GM19395 (cell line): ENCODE measurements at regions not wholly inside any gene's neighbourhood (a gene's known extent, or its start where the extent isn't known, plus 50 kb on each side); places are given as distances from the start of the nearest gene placed in this dataset.
"Not testable (repeated sequence)": the region's sequence is repeated elsewhere in the genome, so short reads cannot be mapped to it uniquely, and the experiment has no call there.

Experiments used
- ATAC-seq: cut with Tn5 transposase; IDR thresholded peaks from one replicate; pipeline ENCODE4 v1.9.1; 2021; ENCODE audit warnings: mild to moderate bottlenecking, moderate library complexity; ENCODE audit not compliant: unreplicated experiment

GRCh38 chr21:28431527-28432200 is 561.0 kb downstream of the LTN1 start:
- no peak for ATAC-seq

- no peak for ATAC-seq
Observed at GRCh38 chr21:28431022-28431421, 561.7 kb downstream of the LTN1 start.

DNA sequence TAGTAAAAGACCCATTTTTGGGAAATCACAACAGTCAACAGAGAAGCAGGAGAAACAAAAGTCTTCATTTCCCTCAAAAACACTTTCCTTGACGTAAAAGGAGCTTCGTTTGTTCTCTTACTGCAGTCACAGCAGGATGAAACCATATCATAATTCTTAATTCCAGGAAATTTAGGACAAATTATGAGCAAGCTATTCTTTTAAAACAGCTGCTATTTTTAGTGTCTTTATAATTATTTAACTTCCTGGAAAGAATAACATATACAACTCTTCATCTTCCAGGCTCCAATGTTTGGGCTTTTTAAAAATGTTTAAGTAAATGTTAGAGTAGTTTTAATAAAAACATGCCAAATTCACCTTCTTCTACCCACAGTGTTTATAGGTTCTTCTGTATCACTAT is 563.5 kb downstream of the LTN1 start:
- no peak for ATAC-seq

DNA sequence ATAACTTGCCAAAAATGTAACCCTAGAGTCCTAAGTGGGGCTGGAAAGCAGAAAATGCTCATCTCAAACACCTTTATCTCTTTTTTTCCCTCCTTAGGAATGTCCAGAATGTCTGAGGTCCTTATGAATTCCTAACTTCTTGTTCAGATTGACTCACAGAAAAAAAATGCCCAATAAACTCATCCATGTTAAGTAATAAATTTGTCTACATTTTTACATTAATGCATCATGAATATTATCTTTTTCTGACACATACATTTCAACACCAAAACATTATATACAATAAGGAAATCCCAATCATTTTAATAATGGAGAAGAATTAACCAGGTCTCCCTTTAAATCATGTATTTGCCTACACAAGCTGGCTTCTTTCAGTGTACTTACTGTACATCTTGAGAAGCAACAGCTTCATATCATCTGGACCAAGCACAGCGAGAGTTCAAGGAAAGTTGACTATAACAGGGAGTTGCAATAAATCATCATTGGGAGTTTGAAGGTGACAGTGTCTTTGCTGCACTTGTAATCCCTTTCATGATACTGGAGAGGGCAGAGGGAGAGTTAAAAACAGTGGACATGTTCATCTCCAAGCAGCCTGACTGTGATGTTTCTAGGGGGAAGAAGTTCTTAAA is 565.2 kb downstream of the LTN1 start:
- no peak for ATAC-seq

GRCh38 chr21:28426545-28426944 is 566.1 kb downstream of the LTN1 start:
- no peak for ATAC-seq

DNA sequence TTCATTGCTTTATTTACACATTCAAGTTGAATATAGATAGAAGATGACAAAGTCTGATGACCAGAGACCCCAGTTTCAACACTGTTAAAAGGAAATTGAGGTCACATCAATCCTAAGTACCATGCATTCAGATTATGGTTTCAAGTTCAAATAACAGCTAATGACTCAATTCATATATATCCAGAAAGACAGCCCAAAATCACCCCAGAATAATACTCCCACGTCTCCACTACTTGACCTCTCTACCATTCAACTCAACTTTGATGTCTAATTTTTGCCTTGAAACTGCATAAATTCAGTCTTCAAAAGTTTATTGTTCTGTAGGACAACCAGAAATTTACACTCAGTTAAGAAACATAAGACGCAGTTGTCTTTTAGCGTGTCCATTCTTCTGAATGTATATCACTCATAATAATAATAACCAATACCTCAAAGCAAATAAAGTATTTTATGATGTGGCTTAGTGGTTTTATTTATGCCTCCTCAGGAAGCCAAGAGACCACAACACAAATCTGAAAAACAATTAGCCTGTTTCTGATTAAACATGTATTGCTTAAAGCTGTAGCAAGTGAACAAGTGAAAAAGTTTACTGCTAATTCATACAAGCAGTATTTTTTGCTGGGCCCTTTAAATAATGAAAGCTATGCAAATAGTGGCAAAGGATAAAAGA is 569.0 kb downstream of the LTN1 start:
- no peak for ATAC-seq

DNA sequence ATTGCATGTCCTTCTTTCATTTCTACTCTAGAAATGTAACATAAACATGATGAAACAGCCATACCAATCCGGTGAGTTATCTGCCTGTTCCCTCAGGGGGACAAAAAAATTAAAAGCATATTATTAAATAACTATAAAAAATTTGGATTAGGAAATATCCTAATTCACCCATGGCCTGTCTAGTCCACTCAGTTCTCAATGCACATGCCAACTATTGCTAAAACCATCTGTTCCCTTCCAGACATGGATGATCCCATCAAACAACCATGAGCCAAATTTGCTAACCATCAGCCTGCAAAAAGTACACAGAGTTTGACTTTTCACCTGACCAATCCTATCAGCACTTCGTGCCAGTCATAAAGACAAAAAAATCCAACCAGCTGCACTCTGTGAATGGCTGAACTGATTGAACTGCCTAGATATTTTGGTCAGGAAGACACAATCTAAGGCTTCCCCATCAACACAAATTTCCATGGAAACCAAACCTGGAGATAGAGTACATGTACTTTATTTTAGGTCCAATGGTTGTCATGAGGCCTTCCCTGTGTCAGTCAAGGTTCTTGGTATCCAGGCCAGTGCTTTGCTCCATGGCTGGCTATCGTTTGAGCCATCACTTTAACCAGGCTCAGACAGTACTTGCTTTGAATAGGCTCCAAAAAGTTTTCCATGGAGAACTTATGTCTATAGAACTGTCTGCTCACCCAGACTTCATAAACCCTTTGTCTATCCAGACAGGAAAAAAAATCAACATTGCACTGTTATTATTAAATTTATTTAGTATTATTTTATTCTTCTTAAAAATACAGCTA is 570.8 kb downstream of the LTN1 start:
- no peak for ATAC-seq

GRCh38 chr21:28419811-28420210 is 572.9 kb downstream of the LTN1 start:
- no peak for ATAC-seq

DNA sequence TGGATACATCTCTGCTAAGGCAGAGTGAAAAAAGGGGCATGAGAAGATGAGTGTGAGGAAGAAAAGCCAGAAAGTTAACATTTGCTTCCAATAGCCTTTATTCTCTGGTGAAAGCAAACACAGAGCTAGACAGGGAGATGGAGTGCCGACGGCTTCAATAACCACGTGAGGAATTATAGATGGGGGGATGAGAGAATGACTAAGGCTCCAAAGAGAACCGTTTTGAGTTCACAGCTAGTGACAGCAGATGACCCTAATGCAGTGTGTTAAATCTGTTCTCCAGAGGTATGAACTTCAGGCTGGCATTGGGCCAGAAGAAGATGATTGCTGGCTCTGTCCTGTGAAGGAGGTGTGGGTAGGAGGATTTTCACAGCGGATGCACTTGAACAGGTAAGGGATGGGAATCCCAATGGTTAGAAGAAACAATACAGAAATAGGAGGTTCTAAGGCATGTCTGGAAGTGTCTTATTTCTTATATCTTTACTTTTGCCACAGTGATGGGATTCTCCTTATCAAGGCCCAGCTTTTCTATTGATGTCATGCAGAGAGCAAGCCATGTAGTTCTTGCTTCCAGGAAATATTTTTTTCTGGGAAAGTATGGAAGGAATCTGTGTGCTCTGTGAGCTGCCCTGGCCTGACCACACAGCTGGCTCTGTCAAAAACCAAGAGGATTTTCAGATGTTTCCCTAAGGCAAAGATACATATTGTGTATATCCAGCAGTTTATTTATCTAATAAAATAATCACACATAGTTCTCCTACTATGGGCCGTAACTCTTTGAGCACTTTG is 573.8 kb downstream of the LTN1 start:
- ATAC-seq = no peak

DNA sequence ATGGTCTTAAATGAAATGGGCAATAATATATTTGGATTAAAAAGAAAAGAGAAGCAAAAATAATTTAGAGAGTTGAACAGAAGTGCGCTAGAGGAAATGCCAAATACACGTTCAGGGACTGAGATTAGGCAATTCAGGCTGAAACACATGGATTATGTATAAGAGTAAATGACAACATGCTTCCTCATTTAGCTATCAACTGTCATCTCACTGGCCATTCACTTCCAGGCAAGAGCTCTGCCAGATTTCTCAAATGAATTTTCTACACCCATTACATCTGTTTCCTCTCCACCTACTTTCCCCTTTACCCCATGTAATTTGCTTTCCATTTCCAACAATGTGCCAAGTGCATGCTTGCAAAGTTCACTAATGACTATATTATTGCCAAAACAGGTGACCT is 582.4 kb downstream of the LTN1 start:
- no peak for ATAC-seq

- ATAC-seq = no peak
Observed at GRCh38 chr21:28402616-28402989, 590.1 kb downstream of the LTN1 start.

GRCh38 chr21:28397040-28397439 is 595.6 kb downstream of the LTN1 start:
- no peak for ATAC-seq

GRCh38 chr21:28396421-28396820 is 596.3 kb downstream of the LTN1 start:
- ATAC-seq = no peak

DNA sequence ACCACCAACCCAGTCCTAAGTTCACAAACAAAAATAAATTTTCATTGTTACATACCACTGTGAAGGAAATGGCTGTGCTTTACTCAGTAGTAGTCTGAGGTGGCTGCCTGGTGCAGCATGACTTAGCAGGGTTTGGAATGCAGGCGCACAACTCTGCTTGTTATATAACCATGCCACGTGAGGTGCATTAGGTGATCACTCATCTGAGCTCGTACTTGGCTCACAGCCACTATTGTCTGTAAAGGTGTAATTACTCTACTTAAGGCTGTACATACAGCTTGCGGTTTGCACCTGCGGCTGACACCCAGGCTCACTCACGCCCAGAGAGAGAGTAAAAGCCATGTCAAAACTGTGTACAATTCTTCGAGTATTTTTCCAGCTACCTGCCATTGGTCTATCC is 599.4 kb downstream of the LTN1 start:
- ATAC-seq = no peak

GRCh38 chr21:28391938-28392849 is 600.5 kb downstream of the LTN1 start:
- no peak for ATAC-seq

GRCh38 chr21:28387220-28387619 is 605.5 kb downstream of the LTN1 start:
- ATAC-seq = no peak

DNA sequence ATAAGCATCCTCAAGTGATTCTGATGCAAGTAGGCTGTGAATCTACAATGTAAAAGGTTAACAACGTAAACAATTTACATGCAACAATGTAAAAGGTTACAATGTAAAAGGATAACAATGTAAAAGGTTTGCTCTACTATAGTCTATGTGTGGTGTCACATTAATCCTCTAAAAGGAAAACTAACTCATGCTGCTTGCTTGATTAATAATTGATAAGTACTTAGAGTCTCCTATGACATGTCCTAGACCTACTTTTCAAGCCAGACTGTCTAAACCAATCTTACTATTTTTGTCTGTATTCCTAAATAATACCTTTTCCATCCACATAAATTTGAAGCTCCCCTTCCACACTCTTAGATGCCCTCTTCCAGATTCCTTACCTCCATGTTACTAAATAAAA is 606.8 kb downstream of the LTN1 start:
- no peak for ATAC-seq

GRCh38 chr21:28381000-28381745 is 611.5 kb downstream of the LTN1 start:
- not testable (repeated sequence) for ATAC-seq

DNA sequence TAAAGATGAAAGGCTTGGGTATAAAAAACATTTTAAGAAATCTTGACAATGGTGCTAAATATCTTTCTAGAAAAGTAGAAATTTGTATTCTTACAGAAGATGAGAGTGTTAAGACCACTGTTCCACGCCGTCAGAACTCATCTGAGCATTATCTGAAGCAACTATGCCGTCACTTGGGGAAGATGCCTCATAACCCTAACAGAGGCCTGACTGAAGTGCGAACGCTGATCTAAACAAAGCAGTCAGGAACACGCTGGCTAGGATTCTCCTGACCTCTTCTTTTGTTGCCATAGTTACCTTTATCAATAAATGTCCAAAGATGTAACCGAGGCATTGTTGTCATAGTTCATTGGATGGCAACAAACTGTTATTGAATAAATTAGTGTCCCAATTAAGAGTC is 612.4 kb downstream of the LTN1 start:
- no peak for ATAC-seq
